ENCODE measurements at regions not wholly inside any gene's neighbourhood (a gene's known extent, or its start where the extent isn't known, plus 50 kb on each side); places are given as distances from the start of the nearest gene placed in this dataset.

DNA sequence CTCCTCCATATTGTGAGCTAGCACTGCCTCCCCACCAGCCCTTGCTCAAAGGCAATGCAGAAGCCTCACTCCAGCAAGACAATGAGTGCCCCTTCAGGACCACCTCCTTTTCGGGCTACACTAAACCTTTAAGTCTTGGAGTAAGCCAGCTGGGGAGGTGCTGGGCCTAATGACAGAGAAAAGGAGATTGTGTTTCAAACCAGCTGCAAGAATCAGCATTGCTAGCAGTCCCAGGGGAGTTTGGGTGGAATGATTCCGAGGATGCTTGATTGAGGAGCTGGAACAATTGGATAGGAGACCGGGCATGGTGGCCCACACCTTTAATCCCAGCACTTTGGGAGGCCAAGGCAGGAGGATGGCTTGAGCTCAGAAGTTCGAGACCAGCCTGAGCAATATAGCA, 54.1 kb upstream of the GPR37L1 start:
- TF ChIP-seq, protein P1, sequence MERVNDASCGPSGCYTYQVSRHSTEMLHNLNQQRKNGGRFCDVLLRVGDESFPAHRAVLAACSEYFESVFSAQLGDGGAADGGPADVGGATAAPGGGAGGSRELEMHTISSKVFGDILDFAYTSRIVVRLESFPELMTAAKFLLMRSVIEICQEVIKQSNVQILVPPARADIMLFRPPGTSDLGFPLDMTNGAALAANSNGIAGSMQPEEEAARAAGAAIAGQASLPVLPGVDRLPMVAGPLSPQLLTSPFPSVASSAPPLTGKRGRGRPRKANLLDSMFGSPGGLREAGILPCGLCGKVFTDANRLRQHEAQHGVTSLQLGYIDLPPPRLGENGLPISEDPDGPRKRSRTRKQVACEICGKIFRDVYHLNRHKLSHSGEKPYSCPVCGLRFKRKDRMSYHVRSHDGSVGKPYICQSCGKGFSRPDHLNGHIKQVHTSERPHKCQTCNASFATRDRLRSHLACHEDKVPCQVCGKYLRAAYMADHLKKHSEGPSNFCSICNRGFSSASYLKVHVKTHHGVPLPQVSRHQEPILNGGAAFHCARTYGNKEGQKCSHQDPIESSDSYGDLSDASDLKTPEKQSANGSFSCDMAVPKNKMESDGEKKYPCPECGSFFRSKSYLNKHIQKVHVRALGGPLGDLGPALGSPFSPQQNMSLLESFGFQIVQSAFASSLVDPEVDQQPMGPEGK (CRISPR knock-in tag; IDR thresholded peaks at IDR 0.05; ENCODE audit: borderline replicate concordance) = no peak
- no peak for TF ChIP-seq ESRRG (CRISPR knock-in tag; IDR thresholded peaks at IDR 0.05)
- no peak for TF ChIP-seq TCF4 (CRISPR knock-in tag; IDR thresholded peaks at IDR 0.05; ENCODE audit: borderline replicate concordance)
- TF ChIP-seq ZFP3 (CRISPR knock-in tag; IDR thresholded peaks at IDR 0.05) = no peak

Data from SK-N-SH treated with all-trans-retinoic acid at 6 μM for 48 hours (cell line).